Panc1 (cell line): ENCODE measurements at regions not wholly inside any gene's neighbourhood (a gene's known extent, or its start where the extent isn't known, plus 50 kb on each side); places are given as distances from the start of the nearest gene placed in this dataset.

ENCODE experiments used
- CTCF ChIP-seq: fragments of 450-650 bp; IDR thresholded peaks from 2 replicates; pipeline ENCODE4 v1.5.1; 2017; ENCODE audit warnings: mild to moderate bottlenecking
- POLR2AphosphoS5 ChIP-seq: IDR thresholded peaks from 2 replicates; pipeline ENCODE4 v1.6.1; 2012; ENCODE audit warnings: mild to moderate bottlenecking, low read depth, low read length, moderate library complexity
- SIN3A ChIP-seq: IDR thresholded peaks from 2 replicates; pipeline ENCODE4 v1.6.1; 2012; ENCODE audit warnings: low read depth, mild to moderate bottlenecking, low read length, moderate library complexity, borderline replicate concordance; ENCODE audit not compliant: insufficient read depth
- TF ChIP-seq, protein P1 (sequence below), 2 experiments: IDR thresholded peaks; 2 replicates each; pipeline ENCODE4 v1.6.1; 2011 to 2012; ENCODE audit warnings: low read depth in 2 of 2, control low read depth in 1 of 2, low read length in 1 of 2, mild to moderate bottlenecking in 1 of 2, moderate library complexity in 1 of 2; ENCODE audit not compliant: insufficient read depth in 1 of 2

GRCh38 chr10:8618834-8619233, 564.3 kb downstream of the GATA3 start:
- no peak for TF ChIP-seq POLR2AphosphoS5
- no peak for TF ChIP-seq CTCF
- TF ChIP-seq, protein P1, sequence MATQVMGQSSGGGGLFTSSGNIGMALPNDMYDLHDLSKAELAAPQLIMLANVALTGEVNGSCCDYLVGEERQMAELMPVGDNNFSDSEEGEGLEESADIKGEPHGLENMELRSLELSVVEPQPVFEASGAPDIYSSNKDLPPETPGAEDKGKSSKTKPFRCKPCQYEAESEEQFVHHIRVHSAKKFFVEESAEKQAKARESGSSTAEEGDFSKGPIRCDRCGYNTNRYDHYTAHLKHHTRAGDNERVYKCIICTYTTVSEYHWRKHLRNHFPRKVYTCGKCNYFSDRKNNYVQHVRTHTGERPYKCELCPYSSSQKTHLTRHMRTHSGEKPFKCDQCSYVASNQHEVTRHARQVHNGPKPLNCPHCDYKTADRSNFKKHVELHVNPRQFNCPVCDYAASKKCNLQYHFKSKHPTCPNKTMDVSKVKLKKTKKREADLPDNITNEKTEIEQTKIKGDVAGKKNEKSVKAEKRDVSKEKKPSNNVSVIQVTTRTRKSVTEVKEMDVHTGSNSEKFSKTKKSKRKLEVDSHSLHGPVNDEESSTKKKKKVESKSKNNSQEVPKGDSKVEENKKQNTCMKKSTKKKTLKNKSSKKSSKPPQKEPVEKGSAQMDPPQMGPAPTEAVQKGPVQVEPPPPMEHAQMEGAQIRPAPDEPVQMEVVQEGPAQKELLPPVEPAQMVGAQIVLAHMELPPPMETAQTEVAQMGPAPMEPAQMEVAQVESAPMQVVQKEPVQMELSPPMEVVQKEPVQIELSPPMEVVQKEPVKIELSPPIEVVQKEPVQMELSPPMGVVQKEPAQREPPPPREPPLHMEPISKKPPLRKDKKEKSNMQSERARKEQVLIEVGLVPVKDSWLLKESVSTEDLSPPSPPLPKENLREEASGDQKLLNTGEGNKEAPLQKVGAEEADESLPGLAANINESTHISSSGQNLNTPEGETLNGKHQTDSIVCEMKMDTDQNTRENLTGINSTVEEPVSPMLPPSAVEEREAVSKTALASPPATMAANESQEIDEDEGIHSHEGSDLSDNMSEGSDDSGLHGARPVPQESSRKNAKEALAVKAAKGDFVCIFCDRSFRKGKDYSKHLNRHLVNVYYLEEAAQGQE (IDR thresholded peaks at IDR 0.05; ENCODE audit: insufficient read depth in 1 of 2, low read depth in 2 of 2, low read length in 1 of 2) = no peak
- TF ChIP-seq SIN3A = no peak
